Panc1 (cell line): ENCODE measurements at regions not wholly inside any gene's neighbourhood (a gene's known extent, or its start where the extent isn't known, plus 50 kb on each side); places are given as distances from the start of the nearest gene placed in this dataset.

Experiments
- ATAC-seq: fragments of 200-7000 bp; cut with Tn5 transposase; 2 replicates; pipeline ENCODE4 v1.9.1; 2020; ENCODE audit warnings: mild to moderate bottlenecking, moderate library complexity
- BruUV-seq: library from RNA; stranded (reverse); fragments of 400-500 nt; replicated peaks from 2 replicates; lab custom pipeline; 2021; lab: Mats Ljungman, UMichigan
- CTCF ChIA-PET: fragments of 300-600 bp; sonication (Branson Sonifier 250); formaldehyde crosslinking; loops from one replicate; lab custom pipeline; 2022; ENCODE audit warnings: antibody characterized with exemption; lab: Charles Lee
- POLR2A ChIA-PET: fragments of 300-600 bp; sonication (Branson Sonifier 250); formaldehyde crosslinking; loops from one replicate; lab custom pipeline; 2022; ENCODE audit warnings: antibody characterized with exemption; lab: Charles Lee
- DNase-seq: peaks from one replicate; pipeline ENCODE4 v3.0.0-alpha.2; 2010; ENCODE audit warnings: low read depth, low spot score
- H3K27ac ChIP-seq: 2 replicates; pipeline ENCODE4 v1.5.1; 2011; ENCODE audit warnings: mild to moderate bottlenecking, low read length, inconsistent platforms
- H3K27me3 ChIP-seq: fragments of 200-500 bp; sonication (Bioruptor generic); 2 replicates; pipeline ENCODE4 v1.6.0; 2014; ENCODE audit warnings: low read length, inconsistent platforms; ENCODE audit not compliant: control insufficient read depth, insufficient read depth
- H3K36me3 ChIP-seq: fragments of 200-500 bp; sonication (Bioruptor generic); 2 replicates; pipeline ENCODE4 v1.5.1; 2014; ENCODE audit warnings: inconsistent platforms, mild to moderate bottlenecking, low read length, moderate library complexity; ENCODE audit not compliant: control insufficient read depth, insufficient read depth
- H3K4me1 ChIP-seq: 2 replicates; pipeline ENCODE4 v1.5.1; 2011; ENCODE audit warnings: inconsistent platforms, mild to moderate bottlenecking, low read length, moderate library complexity; ENCODE audit not compliant: control insufficient read depth, insufficient read depth
- H3K4me3 ChIP-seq, 2 experiments: 2 replicates each; pipeline ENCODE4 v1.5.1; 2011 to 2012; ENCODE audit warnings: low read depth in 2 of 2, low read length in 2 of 2, mild to moderate bottlenecking in 2 of 2, inconsistent platforms in 1 of 2, moderate library complexity in 1 of 2
- H3K9me3 ChIP-seq: fragments of 200-500 bp; sonication (Bioruptor generic); 2 replicates; pipeline ENCODE4 v1.5.1; 2014; ENCODE audit warnings: low read depth, mild to moderate bottlenecking, inconsistent platforms, low read length, moderate library complexity; ENCODE audit not compliant: control insufficient read depth, insufficient read depth
- CTCF ChIP-seq: fragments of 450-650 bp; IDR thresholded peaks from 2 replicates; pipeline ENCODE4 v1.5.1; 2017; ENCODE audit warnings: mild to moderate bottlenecking
- POLR2AphosphoS5 ChIP-seq: IDR thresholded peaks from 2 replicates; pipeline ENCODE4 v1.6.1; 2012; ENCODE audit warnings: mild to moderate bottlenecking, low read depth, low read length, moderate library complexity
- REST ChIP-seq, 2 experiments: IDR thresholded peaks; 2 replicates each; pipeline ENCODE4 v1.6.1; 2011 to 2012; ENCODE audit warnings: low read depth in 2 of 2, control low read depth in 1 of 2, low read length in 1 of 2, mild to moderate bottlenecking in 1 of 2, moderate library complexity in 1 of 2; ENCODE audit not compliant: insufficient read depth in 1 of 2
- SIN3A ChIP-seq: IDR thresholded peaks from 2 replicates; pipeline ENCODE4 v1.6.1; 2012; ENCODE audit warnings: low read depth, mild to moderate bottlenecking, low read length, moderate library complexity, borderline replicate concordance; ENCODE audit not compliant: insufficient read depth
- TCF7L2 ChIP-seq: IDR thresholded peaks from 2 replicates; pipeline ENCODE4 v1.6.1; 2011; ENCODE audit warnings: mild to moderate bottlenecking, low read depth, low read length, inconsistent platforms
- in situ Hi-C: cut with HindIII; loops from 2 replicates; pipeline ENCODE4 v1.10.0; 2016; ENCODE audit warnings: low sequenced_read_pairs, low pct_unique_long_range_greater_than_20kb
- intact Hi-C: fragments of 100-400 bp; cut with micrococcal nuclease; formaldehyde crosslinking; loops from one replicate; pipeline ENCODE4 v1.10.0; 2022; ENCODE audit not compliant: unreplicated experiment

GRCh38 chrX:9318213-9318612, 146.6 kb upstream of the TBL1X start:
- no peak for TF ChIP-seq REST (IDR thresholded peaks at IDR 0.05; ENCODE audit: insufficient read depth in 1 of 2, low read depth in 2 of 2, low read length in 1 of 2)
- TF ChIP-seq POLR2AphosphoS5: no peak
- no peak for TF ChIP-seq SIN3A
- TF ChIP-seq CTCF: no peak
- TF ChIP-seq TCF7L2: no peak

GRCh38 chrX:9318766-9319165, 146.1 kb upstream of the TBL1X start:
- ATAC-seq: no peak
- H3K9me3 ChIP-seq: no peaks in the 10 kb centered on the region
- in situ Hi-C loops (no loop called here), intact Hi-C loops (no loop called here)
- no peaks in the 10 kb centered on the region for H3K27me3 ChIP-seq
- H3K27ac ChIP-seq: no peak overlapping the region
- no TSS peak for BruUV-seq
- H3K4me3 ChIP-seq: no peak overlapping the region
- no peaks in the 10 kb centered on the region for H3K36me3 ChIP-seq
- ChIA-PET POLR2A (no interaction called here), CTCF (no interaction called here)
- TF ChIP-seq SIN3A (no peak), POLR2AphosphoS5 (no peak), REST (IDR thresholded peaks at IDR 0.05; ENCODE audit: insufficient read depth in 1 of 2, low read depth in 2 of 2, low read length in 1 of 2) (no peak), TCF7L2 (no peak), CTCF (no peak)
- DNase-seq: no peak
- H3K4me1 ChIP-seq: no peaks in the 10 kb centered on the region

More at GRCh38 chrX:9318213-9318612, 146.6 kb upstream of the TBL1X start:
- no peak overlapping the region for H3K4me3 ChIP-seq
- POLR2A ChIA-PET: no interaction called here
- H3K4me1 ChIP-seq: no peaks in the 10 kb centered on the region
- intact Hi-C loops (no loop called here), in situ Hi-C loops (no loop called here)
- CTCF ChIA-PET: no interaction called here
- H3K27ac ChIP-seq: no peak overlapping the region
- no peaks in the 10 kb centered on the region for H3K36me3 ChIP-seq
- DNase-seq (no peak), ATAC-seq (no peak)
- H3K9me3 ChIP-seq: no peaks in the 10 kb centered on the region
- BruUV-seq: no TSS peak
- no peaks in the 10 kb centered on the region for H3K27me3 ChIP-seq
